Head of caudate nucleus (tissue), 42 donors: ENCODE measurements at regions not wholly inside any gene's neighbourhood (a gene's known extent, or its start where the extent isn't known, plus 50 kb on each side); places are given as distances from the start of the nearest gene placed in this dataset.

Experiments
- DNase-seq, 42 donors: peaks; one replicate each; pipeline versions ENCODE4 v3.0.0 to v3.0.0-alpha.2; 2020 to 2021; ENCODE audit warnings: mixed read lengths in 7 of 42
- intact Hi-C: fragments of 100-400 bp; cut with DNase I; formaldehyde crosslinking; loops from one replicate; pipeline ENCODE4 v1.15.0; 2022

GRCh38 chr16:13864689-13865088 is 55.3 kb upstream of the ERCC4 start:
- DNase-seq: no peak
- intact Hi-C loops: no loop called here

DNA sequence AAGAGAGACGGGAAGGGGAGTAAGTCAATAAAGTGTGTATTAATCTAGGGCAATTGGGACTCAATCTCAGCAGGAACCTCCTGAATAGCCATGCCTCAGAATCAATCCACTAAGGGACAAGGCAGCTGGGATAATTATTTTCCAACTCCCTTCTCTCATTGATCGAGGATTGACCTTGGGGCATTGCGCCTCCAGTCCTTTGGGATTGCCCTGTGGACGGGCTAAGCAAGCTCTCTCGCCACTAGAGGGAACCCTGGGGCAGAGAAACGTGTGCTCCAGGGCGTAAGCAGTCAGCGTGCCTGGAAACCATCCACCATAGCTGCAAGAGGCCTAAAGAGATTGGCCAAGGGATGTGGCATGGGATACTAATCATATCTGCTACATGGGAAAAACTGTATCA is 53.9 kb upstream of the ERCC4 start:
- DNase-seq: peak in 34 of 42 donors; percentile 1 to 64 (median 22)
- intact Hi-C loops: no loop called here
